DOHH2 (cell line): ENCODE measurements at regions not wholly inside any gene's neighbourhood (a gene's known extent, or its start where the extent isn't known, plus 50 kb on each side); places are given as distances from the start of the nearest gene placed in this dataset.

Source experiments
- H3F3A ChIP-seq: fragments of 200-600 bp; sonication (generic), shearing (Covaris generic); 2 replicates; pipeline ENCODE4 v1.6.0; 2016; ENCODE audit warnings: antibody characterized with exemption, mild to moderate bottlenecking; ENCODE audit not compliant: control insufficient read depth, insufficient read depth
- H3K27ac ChIP-seq: fragments of 200-600 bp; sonication (generic); 2 replicates; pipeline ENCODE4 v1.5.1; 2014; ENCODE audit warnings: low read depth, mild to moderate bottlenecking, low read length, moderate library complexity
- H3K27me3 ChIP-seq: fragments of 200-600 bp; sonication (generic); 2 replicates; pipeline ENCODE4 v1.6.1; 2014; ENCODE audit warnings: mild to moderate bottlenecking, low read length, mixed read lengths; ENCODE audit not compliant: control insufficient read depth
- H3K36me3 ChIP-seq: fragments of 200-600 bp; sonication (generic); 2 replicates; pipeline ENCODE4 v1.6.1; 2014; ENCODE audit warnings: mild to moderate bottlenecking, low read length, moderate library complexity, mixed read lengths; ENCODE audit not compliant: control insufficient read depth
- H3K4me1 ChIP-seq: fragments of 200-600 bp; sonication (generic); 2 replicates; pipeline ENCODE4 v1.6.1; 2014; ENCODE audit warnings: mild to moderate bottlenecking, low read length, mixed read lengths; ENCODE audit not compliant: control insufficient read depth
- H3K4me2 ChIP-seq: fragments of 200-600 bp; sonication (generic); 2 replicates; pipeline ENCODE4 v1.6.0; 2014; ENCODE audit warnings: mild to moderate bottlenecking, low read length, moderate library complexity
- H3K4me3 ChIP-seq: fragments of 200-600 bp; sonication (generic); 2 replicates; pipeline ENCODE4 v1.5.1; 2014; ENCODE audit warnings: mild to moderate bottlenecking, low read length, mixed read lengths
- H3K79me2 ChIP-seq: fragments of 200-600 bp; sonication (generic); 2 replicates; pipeline ENCODE4 v1.6.1; 2014; ENCODE audit warnings: mild to moderate bottlenecking, low read length, mixed read lengths; ENCODE audit not compliant: control insufficient read depth
- H3K9me2 ChIP-seq: fragments of 200-600 bp; sonication (generic); replicated peaks from 2 replicates; pipeline ENCODE4 v1.6.1; 2014; ENCODE audit warnings: mild to moderate bottlenecking, low read length, mixed read lengths; ENCODE audit not compliant: control insufficient read depth
- H3K9me3 ChIP-seq: fragments of 200-600 bp; sonication (generic); 2 replicates; pipeline ENCODE4 v1.6.1; 2014; ENCODE audit warnings: antibody characterized with exemption, low read length, mixed read lengths; ENCODE audit not compliant: control insufficient read depth, insufficient read depth
- H4K20me1 ChIP-seq: fragments of 200-600 bp; sonication (generic); 2 replicates; pipeline ENCODE4 v1.6.0; 2014; ENCODE audit warnings: low read depth, mild to moderate bottlenecking, antibody characterized with exemption, low read length, moderate library complexity; ENCODE audit not compliant: control insufficient read depth, insufficient read depth
- EZH2phosphoT487 ChIP-seq: fragments of 200-600 bp; sonication (generic); IDR thresholded peaks from 2 replicates; pipeline ENCODE4 v1.6.1; 2017; ENCODE audit warnings: borderline replicate concordance, mild to moderate bottlenecking, antibody characterized with exemption, low read length, moderate library complexity, mixed read lengths
- TF ChIP-seq, protein P1 (sequence below): fragments of 200-600 bp; sonication (generic); IDR thresholded peaks from one replicate; pipeline ENCODE4 v1.5.1; 2014; ENCODE audit warnings: antibody characterized with exemption, mild to moderate bottlenecking, low read depth, low read length; ENCODE audit not compliant: poor library complexity, severe bottlenecking

DNA sequence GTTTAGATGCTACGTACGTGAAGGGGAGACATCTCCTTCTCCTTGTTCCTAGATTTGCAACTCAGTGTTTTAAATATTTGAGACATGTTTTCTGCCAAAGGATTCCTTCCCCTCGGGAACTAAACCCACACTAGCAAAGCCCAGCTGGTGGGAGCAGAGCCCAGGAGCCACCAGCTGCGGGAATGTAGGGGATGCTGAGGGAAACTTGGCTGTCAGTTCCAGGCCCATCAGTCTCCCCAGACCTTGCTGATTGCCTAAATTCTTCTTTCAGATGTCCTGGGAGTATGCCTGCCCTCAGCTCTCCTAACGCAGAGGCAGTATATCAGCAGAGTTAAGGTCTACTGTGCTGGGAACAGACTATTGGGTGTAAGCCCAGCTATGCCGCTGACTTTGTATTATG, 630.0 kb upstream of the TENM3 start:
- Histone ChIP-seq H3K27ac (no peak overlapping the region), H3K4me2 (no peak overlapping the region), H3K4me3 (no peak overlapping the region), H4K20me1 (no peaks in the 10 kb centered on the region), H3K9me3 (no peaks in the 10 kb centered on the region), H3K79me2 (no peaks in the 10 kb centered on the region), H3K9me2 (no peaks in the 10 kb centered on the region), H3K4me1 (no peaks in the 10 kb centered on the region), H3K27me3 (no peaks in the 10 kb centered on the region), H3K36me3 (no peaks in the 10 kb centered on the region), H3F3A (no peaks in the 10 kb centered on the region)
- TF ChIP-seq, protein P1, sequence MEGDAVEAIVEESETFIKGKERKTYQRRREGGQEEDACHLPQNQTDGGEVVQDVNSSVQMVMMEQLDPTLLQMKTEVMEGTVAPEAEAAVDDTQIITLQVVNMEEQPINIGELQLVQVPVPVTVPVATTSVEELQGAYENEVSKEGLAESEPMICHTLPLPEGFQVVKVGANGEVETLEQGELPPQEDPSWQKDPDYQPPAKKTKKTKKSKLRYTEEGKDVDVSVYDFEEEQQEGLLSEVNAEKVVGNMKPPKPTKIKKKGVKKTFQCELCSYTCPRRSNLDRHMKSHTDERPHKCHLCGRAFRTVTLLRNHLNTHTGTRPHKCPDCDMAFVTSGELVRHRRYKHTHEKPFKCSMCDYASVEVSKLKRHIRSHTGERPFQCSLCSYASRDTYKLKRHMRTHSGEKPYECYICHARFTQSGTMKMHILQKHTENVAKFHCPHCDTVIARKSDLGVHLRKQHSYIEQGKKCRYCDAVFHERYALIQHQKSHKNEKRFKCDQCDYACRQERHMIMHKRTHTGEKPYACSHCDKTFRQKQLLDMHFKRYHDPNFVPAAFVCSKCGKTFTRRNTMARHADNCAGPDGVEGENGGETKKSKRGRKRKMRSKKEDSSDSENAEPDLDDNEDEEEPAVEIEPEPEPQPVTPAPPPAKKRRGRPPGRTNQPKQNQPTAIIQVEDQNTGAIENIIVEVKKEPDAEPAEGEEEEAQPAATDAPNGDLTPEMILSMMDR: no peak
- no peak for TF ChIP-seq EZH2phosphoT487

DNA sequence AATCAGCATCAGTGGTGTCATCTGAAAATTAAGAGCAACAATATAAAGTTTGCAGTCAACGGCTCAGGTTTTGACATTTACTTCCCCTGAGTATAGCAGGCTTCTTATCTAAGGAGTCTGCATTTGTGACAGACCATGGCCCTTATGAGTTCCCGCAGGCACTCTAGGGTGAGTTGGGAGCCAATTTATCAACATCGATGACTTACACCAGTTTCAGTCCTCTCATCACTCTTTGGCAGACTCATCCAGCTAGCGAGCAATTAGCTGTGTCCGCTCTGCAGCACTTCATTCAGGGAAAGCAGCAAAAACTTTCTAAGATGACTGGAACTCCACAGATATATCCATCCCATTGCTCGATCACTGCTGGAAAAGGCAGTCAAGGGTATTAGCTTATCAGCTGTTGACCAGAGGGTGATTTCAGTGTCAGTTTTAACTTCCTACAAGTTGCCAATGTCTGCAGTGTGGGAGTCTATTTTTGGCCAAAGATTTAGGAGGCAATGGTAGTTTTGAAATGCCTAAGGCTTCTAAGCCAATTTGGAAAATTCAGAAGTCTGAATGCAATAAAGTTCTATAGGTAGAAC, 625.1 kb upstream of the TENM3 start:
- Histone ChIP-seq H3K9me3 (no peaks in the 10 kb centered on the region), H3K27me3 (no peaks in the 10 kb centered on the region), H3K9me2 (no peaks in the 10 kb centered on the region), H3K79me2 (no peaks in the 10 kb centered on the region), H3K36me3 (no peaks in the 10 kb centered on the region), H4K20me1 (no peaks in the 10 kb centered on the region), H3K27ac (no peak overlapping the region), H3K4me2 (no peak overlapping the region), H3K4me3 (no peak overlapping the region), H3K4me1 (no peaks in the 10 kb centered on the region), H3F3A (no peaks in the 10 kb centered on the region)
- TF ChIP-seq, protein P1: no peak
- TF ChIP-seq EZH2phosphoT487: no peak

DNA sequence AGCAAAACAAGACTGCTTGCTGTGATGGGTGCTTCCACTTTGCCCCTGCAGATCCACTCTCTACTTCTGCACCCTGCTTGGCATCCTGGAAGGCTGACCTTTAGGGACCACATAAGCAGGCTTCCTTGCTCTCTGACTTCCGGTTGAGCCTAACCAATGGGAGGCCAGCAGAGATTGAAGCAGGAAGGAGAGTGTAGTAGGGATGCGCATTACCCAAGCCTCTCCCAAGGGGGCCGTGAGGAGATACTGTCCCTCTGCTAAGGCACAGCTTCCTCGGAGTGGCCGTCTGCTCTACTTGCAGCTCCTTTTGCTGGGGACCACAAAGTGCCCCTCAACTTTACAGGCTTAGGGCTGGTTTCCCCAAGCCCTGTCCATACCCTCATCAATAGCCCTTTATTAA, 624.3 kb upstream of the TENM3 start:
- Histone ChIP-seq H3K4me1 (no peaks in the 10 kb centered on the region), H3K27me3 (no peaks in the 10 kb centered on the region), H3K9me2 (no peaks in the 10 kb centered on the region), H3K27ac (no peak overlapping the region), H3K36me3 (no peaks in the 10 kb centered on the region), H3K79me2 (no peaks in the 10 kb centered on the region), H3K9me3 (no peaks in the 10 kb centered on the region), H3K4me2 (no peak overlapping the region), H3K4me3 (no peak overlapping the region), H3F3A (no peaks in the 10 kb centered on the region), H4K20me1 (no peaks in the 10 kb centered on the region)
- no peak for TF ChIP-seq EZH2phosphoT487
- TF ChIP-seq, protein P1: no peak
